Mesendoderm (in vitro differentiated cells): ENCODE measurements at regions not wholly inside any gene's neighbourhood (a gene's known extent, or its start where the extent isn't known, plus 50 kb on each side); places are given as distances from the start of the nearest gene placed in this dataset.
A peak's percentile ranks its signal among the peaks of the same experiment; 100 is the strongest.

ENCODE experiments used
- DNase-seq: peaks from one replicate; pipeline ENCODE4 v3.0.0; 2013
- H2AK5ac ChIP-seq: 2 replicates; pipeline ENCODE4 v1.6.1; 2013; ENCODE audit warnings: low read length, inconsistent platforms
- H2BK120ac ChIP-seq: 2 replicates; pipeline ENCODE4 v1.6.1; 2013; ENCODE audit warnings: low read depth, mild to moderate bottlenecking, low read length, moderate library complexity, mixed read lengths
- H2BK15ac ChIP-seq: replicated peaks from 2 replicates; pipeline ENCODE4 v1.6.1; 2013; ENCODE audit warnings: low read depth, mild to moderate bottlenecking, moderate library complexity
- H2BK5ac ChIP-seq: 2 replicates; pipeline ENCODE4 v1.6.1; 2013; ENCODE audit warnings: low read length, inconsistent platforms
- H3K18ac ChIP-seq: 2 replicates; pipeline ENCODE4 v1.6.1; 2013; ENCODE audit warnings: mild to moderate bottlenecking, low read length, mixed read lengths
- H3K23ac ChIP-seq: one replicate; pipeline ENCODE4 v1.6.1; 2013; ENCODE audit warnings: low read length
- H3K27ac ChIP-seq: 2 replicates; pipeline ENCODE4 v1.5.1; 2013; ENCODE audit warnings: low read depth, mild to moderate bottlenecking, inconsistent platforms, low read length, moderate library complexity
- H3K27me3 ChIP-seq: 2 replicates; pipeline ENCODE4 v1.6.1; 2013; ENCODE audit warnings: low read length, control low read depth, mild to moderate bottlenecking, inconsistent platforms; ENCODE audit not compliant: insufficient read depth, poor library complexity
- H3K36me3 ChIP-seq: 2 replicates; pipeline ENCODE4 v1.6.1; 2013; ENCODE audit warnings: low read length, inconsistent platforms; ENCODE audit not compliant: control insufficient read depth, insufficient read depth
- H3K4ac ChIP-seq: one replicate; pipeline ENCODE4 v1.6.1; 2013; ENCODE audit warnings: low read depth, mild to moderate bottlenecking, low read length, moderate library complexity
- H3K4me1 ChIP-seq: 2 replicates; pipeline ENCODE4 v1.6.1; 2013; ENCODE audit warnings: low read depth, low read length, inconsistent platforms; ENCODE audit not compliant: control insufficient read depth
- H3K4me2 ChIP-seq: 2 replicates; pipeline ENCODE4 v1.6.1; 2013; ENCODE audit warnings: low read length
- H3K4me3 ChIP-seq: 2 replicates; pipeline ENCODE4 v1.5.1; 2013; ENCODE audit warnings: mild to moderate bottlenecking, low read length
- H3K56ac ChIP-seq: one replicate; pipeline ENCODE4 v1.6.1; 2013; ENCODE audit warnings: low read length
- H3K79me1 ChIP-seq: 2 replicates; pipeline ENCODE4 v1.6.1; 2013; ENCODE audit warnings: low read length, inconsistent platforms
- H3K79me2 ChIP-seq: 2 replicates; pipeline ENCODE4 v1.6.1; 2013; ENCODE audit warnings: mild to moderate bottlenecking, low read length; ENCODE audit not compliant: control insufficient read depth, insufficient read depth
- H3K9ac ChIP-seq: 2 replicates; pipeline ENCODE4 v1.6.1; 2013; ENCODE audit warnings: low read length, inconsistent platforms
- H4K5ac ChIP-seq: one replicate; pipeline ENCODE4 v1.6.1; 2013; ENCODE audit warnings: low read length
- H4K8ac ChIP-seq: one replicate; pipeline ENCODE4 v1.6.1; 2013; ENCODE audit warnings: low read depth, mild to moderate bottlenecking, control low read depth, low read length, moderate library complexity
- WGBS: extraction: QIAGEN DNeasy Blood & Tissue Kit; methylation state at CpG from one replicate; pipeline ENCODE4 v1.1.7; 2013; ENCODE audit warnings: low lambda C conversion rate, missing lambda C conversion rate; ENCODE audit not compliant: insufficient coverage; ENCODE audit errors: extremely low coverage; 5-methylcytosine and 5-hydroxymethylcytosine counted together

DNA sequence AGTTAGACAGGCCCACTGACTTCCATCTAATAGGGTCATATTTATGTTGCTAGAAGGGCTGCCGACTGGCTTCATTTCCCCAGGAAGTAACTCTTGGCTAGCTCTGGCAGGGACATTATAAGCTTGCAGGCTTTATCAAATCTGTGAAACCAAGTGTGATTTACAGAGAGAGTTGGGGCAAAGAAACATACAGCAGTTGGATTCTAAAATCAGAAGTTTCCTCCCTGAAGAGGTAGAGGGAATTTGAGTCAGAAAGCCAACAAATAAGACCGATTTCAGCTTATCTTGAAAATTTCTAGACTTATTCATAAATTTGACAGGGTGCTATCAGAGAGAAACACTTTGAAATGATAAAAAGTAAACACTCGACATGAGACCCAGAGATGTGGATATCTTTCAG lies 407.8 kb downstream of the OLFM4 start:
- Histone ChIP-seq H3K4me2 (no peak overlapping the region), H4K5ac (no peak overlapping the region), H3K79me1 (no peaks in the 10 kb centered on the region), H3K27me3 (no peaks in the 10 kb centered on the region), H2BK15ac (no peak overlapping the region), H2BK5ac (no peak overlapping the region), H3K4me1 (no peaks in the 10 kb centered on the region), H3K79me2 (no peaks in the 10 kb centered on the region), H3K4me3 (no peak overlapping the region), H3K36me3 (no peaks in the 10 kb centered on the region), H3K18ac (no peak overlapping the region), H4K8ac (no peak overlapping the region), H3K56ac (no peak overlapping the region), H3K9ac (no peak overlapping the region), H2AK5ac (no peak overlapping the region), H3K4ac (no peak overlapping the region), H2BK120ac (no peak overlapping the region), H3K27ac (no peak overlapping the region), H3K23ac (no peak overlapping the region)
- no CpG with 5 or more reads among the region's 3 CpGs for WGBS
- DNase-seq, result no peak

DNA sequence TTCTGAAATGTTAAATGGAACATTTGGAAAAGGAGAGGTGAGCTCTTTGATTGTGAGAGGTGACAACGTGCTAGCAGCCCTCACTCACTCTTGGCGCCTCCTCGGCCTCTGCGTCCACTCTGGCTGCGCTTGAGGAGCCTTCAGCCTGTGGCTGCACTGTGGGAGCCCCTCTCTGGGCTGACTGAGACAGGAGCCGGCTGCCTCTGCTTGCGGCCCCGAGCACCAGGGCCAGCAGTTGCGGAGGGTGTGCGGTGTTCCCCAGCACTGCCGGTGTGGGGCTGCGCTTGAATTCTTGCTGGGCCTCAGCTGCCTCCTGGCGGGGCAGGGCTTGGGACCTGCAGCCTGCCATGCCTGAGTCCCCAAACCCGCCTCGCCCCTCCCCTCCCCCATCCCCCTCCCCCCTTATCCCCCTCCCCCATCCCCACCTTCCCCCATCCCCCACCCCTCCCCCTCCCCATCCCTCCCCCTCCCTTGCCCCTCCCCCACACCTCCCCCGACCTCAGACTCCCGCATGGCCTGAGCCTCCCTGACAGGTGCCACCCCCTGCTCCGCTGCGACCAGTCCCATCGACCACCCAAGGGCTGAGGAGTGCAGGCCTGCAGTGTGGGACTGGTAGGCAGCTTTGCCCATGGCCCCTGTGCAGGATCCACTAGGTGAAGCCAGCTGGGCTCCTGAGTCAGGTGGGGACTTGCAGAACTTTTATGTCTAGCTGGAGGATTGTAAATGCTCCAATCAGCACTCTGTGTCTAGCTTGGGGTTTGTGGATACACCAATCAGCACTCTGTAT lies 411.0 kb downstream of the OLFM4 start:
- H3K36me3 ChIP-seq, result no peaks in the 10 kb centered on the region
- no peak overlapping the region for H3K4me3 ChIP-seq
- no peak overlapping the region for H3K18ac ChIP-seq
- no peak overlapping the region for H4K8ac ChIP-seq
- H3K27ac ChIP-seq, result no peak overlapping the region
- H2BK15ac ChIP-seq, result no peak overlapping the region
- H3K9ac ChIP-seq, result no peak overlapping the region
- no peak overlapping the region for H3K4me2 ChIP-seq
- no peaks in the 10 kb centered on the region for H3K4me1 ChIP-seq
- H3K27me3 ChIP-seq, result no peaks in the 10 kb centered on the region
- no peak overlapping the region for H3K56ac ChIP-seq
- no peak overlapping the region for H2BK120ac ChIP-seq
- no peak overlapping the region for H2AK5ac ChIP-seq
- no peaks in the 10 kb centered on the region for H3K79me1 ChIP-seq
- no peak overlapping the region for H3K4ac ChIP-seq
- no peak overlapping the region for H4K5ac ChIP-seq
- DNase-seq, result peak; percentile 8
- no CpG with 5 or more reads among the region's 20 CpGs for WGBS
- no peaks in the 10 kb centered on the region for H3K79me2 ChIP-seq
- H2BK5ac ChIP-seq, result no peak overlapping the region
- no peak overlapping the region for H3K23ac ChIP-seq

DNA sequence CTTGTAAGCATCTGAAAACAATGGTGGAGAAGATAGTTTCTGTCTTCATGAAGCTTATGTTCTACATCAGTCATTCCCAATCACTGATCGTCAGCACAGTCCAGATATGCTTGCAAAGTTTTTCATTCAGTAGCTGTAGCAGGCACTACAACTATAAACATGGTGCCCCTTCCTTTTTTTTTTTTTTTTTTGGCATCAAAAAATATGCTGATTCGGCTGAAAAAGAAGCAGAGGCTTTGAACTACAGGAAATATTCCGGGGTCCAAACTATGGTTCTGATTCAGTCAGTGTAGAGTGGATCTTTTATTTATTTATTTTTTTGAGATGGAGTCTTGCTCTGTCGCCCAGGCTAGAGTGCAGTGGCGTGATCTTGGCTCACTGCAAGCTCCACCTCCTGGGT lies 414.4 kb downstream of the OLFM4 start:
- Histone ChIP-seq H3K79me2 (no peaks in the 10 kb centered on the region), H3K27me3 (no peaks in the 10 kb centered on the region), H3K18ac (no peak overlapping the region), H3K56ac (no peak overlapping the region), H3K4me1 (no peaks in the 10 kb centered on the region), H3K4ac (no peak overlapping the region), H3K23ac (no peak overlapping the region), H2BK15ac (no peak overlapping the region), H3K4me3 (no peak overlapping the region), H3K9ac (no peak overlapping the region), H2AK5ac (no peak overlapping the region), H3K79me1 (no peaks in the 10 kb centered on the region), H3K4me2 (no peak overlapping the region), H2BK120ac (no peak overlapping the region), H3K27ac (no peak overlapping the region), H4K5ac (no peak overlapping the region), H4K8ac (no peak overlapping the region), H2BK5ac (no peak overlapping the region), H3K36me3 (no peaks in the 10 kb centered on the region)
- no CpG with 5 or more reads among the region's 5 CpGs for WGBS
- no peak for DNase-seq

DNA sequence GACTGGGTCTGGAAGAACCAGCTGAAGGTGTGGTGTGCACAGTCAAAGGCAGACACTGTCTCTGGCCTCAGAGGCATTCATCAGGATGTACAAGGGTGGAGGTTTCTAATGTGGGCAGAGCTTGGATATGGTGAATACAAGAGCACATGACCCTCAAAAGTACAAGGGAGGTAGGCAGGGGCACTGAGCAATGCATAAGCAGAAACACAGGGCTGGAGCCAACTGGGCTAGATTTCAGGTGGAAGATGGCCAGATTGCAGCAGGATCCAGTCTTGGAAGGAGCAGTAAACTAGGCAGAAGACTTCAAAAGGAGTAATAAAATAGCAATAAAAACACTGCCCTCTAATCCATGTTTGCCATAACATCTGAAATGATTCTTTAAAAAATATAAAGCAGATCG lies 417.1 kb downstream of the OLFM4 start:
- Histone ChIP-seq H3K23ac (no peak overlapping the region), H2BK5ac (no peak overlapping the region), H3K9ac (no peak overlapping the region), H3K4me1 (no peaks in the 10 kb centered on the region), H2BK120ac (no peak overlapping the region), H3K36me3 (no peaks in the 10 kb centered on the region), H2AK5ac (no peak overlapping the region), H3K79me2 (no peaks in the 10 kb centered on the region), H3K56ac (no peak overlapping the region), H3K27ac (no peak overlapping the region), H4K5ac (no peak overlapping the region), H3K4ac (no peak overlapping the region), H3K79me1 (no peaks in the 10 kb centered on the region), H3K4me3 (no peak overlapping the region), H2BK15ac (no peak overlapping the region), H3K4me2 (no peak overlapping the region), H3K27me3 (no peaks in the 10 kb centered on the region), H4K8ac (no peak overlapping the region), H3K18ac (no peak overlapping the region)
- WGBS, result no CpG with 5 or more reads among the region's 1 CpG
- DNase-seq, result no peak

DNA sequence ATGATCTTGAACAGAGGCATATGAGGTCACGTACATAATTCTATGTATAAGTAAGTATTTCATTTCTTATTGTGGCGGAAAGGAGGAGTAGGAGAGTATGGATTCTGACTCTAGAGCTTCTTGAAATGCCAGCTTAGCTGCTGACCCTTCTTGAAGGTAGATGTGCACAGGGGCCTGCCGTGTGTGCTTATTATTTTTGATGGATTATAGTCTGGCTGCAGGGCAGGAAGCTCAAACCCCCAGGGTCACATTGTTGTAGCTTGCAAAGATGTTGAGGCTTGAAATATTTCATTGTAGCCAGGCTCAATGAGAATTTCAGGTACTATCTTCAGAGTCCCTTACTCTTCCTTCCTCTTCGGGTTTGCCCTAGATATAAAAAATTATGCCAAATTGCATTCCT lies 418.8 kb downstream of the OLFM4 start:
- Histone ChIP-seq H3K56ac (no peak overlapping the region), H3K79me2 (no peaks in the 10 kb centered on the region), H3K4me1 (no peaks in the 10 kb centered on the region), H2BK5ac (no peak overlapping the region), H3K9ac (no peak overlapping the region), H3K4me2 (no peak overlapping the region), H2BK15ac (no peak overlapping the region), H4K8ac (no peak overlapping the region), H3K4ac (no peak overlapping the region), H3K27ac (no peak overlapping the region), H3K18ac (no peak overlapping the region), H4K5ac (no peak overlapping the region), H3K4me3 (no peak overlapping the region), H2BK120ac (no peak overlapping the region), H2AK5ac (no peak overlapping the region), H3K27me3 (no peaks in the 10 kb centered on the region), H3K23ac (no peak overlapping the region), H3K79me1 (no peaks in the 10 kb centered on the region), H3K36me3 (no peaks in the 10 kb centered on the region)
- DNase-seq, result no peak
- no CpG with 5 or more reads among the region's 4 CpGs for WGBS

DNA sequence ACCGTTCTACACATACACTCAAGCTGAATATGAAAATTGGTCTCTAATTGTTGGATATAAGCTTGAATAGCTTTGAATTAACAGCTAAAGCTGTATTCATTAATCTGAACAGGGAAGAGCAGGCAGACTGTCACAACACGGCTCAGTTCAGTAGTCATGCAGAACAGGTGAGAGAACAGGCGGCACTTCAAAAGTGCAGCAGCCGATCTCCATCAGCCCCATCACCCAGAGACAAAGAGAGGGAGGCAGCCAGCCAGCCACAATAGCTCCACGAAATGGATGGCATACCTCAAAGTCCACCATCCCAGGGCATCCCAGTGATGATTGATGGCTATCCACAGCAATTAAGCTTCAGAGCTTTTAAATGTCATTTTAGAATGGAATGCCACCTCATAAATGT lies 419.2 kb downstream of the OLFM4 start:
- no peak overlapping the region for H2BK120ac ChIP-seq
- no peak overlapping the region for H3K4me3 ChIP-seq
- no peak overlapping the region for H3K27ac ChIP-seq
- H3K23ac ChIP-seq, result no peak overlapping the region
- H4K8ac ChIP-seq, result no peak overlapping the region
- H2AK5ac ChIP-seq, result no peak overlapping the region
- no peak overlapping the region for H4K5ac ChIP-seq
- H3K9ac ChIP-seq, result no peak overlapping the region
- no peak for DNase-seq
- H3K56ac ChIP-seq, result no peak overlapping the region
- no peak overlapping the region for H3K4ac ChIP-seq
- no peaks in the 10 kb centered on the region for H3K27me3 ChIP-seq
- no peaks in the 10 kb centered on the region for H3K36me3 ChIP-seq
- no peak overlapping the region for H3K18ac ChIP-seq
- H2BK5ac ChIP-seq, result no peak overlapping the region
- no CpG with 5 or more reads among the region's 5 CpGs for WGBS
- H3K4me2 ChIP-seq, result no peak overlapping the region
- H3K79me2 ChIP-seq, result no peaks in the 10 kb centered on the region
- no peaks in the 10 kb centered on the region for H3K4me1 ChIP-seq
- H2BK15ac ChIP-seq, result no peak overlapping the region
- no peaks in the 10 kb centered on the region for H3K79me1 ChIP-seq
